Peyer's patch (tissue), 4 donors: ENCODE measurements at regions not wholly inside any gene's neighbourhood (a gene's known extent, or its start where the extent isn't known, plus 50 kb on each side); places are given as distances from the start of the nearest gene placed in this dataset.

Experiments used
- DNase-seq, 3 donors: peaks; one replicate each; pipeline ENCODE4 v3.0.0-alpha.2; 2017 to 2019
- H3K27ac ChIP-seq, 4 donors: fragments of 200-600 bp; sonication (generic); one replicate each; pipeline ENCODE4 v1.5.1; 2016 to 2019
- H3K27me3 ChIP-seq, 2 donors: fragments of 200-600 bp; sonication (generic); one replicate each; pipeline ENCODE4 v1.5.1; 2019
- H3K36me3 ChIP-seq, 3 donors: fragments of 200-600 bp; sonication (generic); one replicate each; pipeline ENCODE4 v1.5.1; 2016 to 2019
- H3K4me1 ChIP-seq, 4 donors: fragments of 200-600 bp; sonication (generic); one replicate each; pipeline ENCODE4 v1.5.1; 2016 to 2019
- H3K4me3 ChIP-seq, 4 donors: fragments of 200-600 bp; sonication (generic); 1 replicate in 3 of 4; 2 replicates in 1 of 4; pipeline ENCODE4 v1.5.1; 2016 to 2019; ENCODE audit warnings: mild to moderate bottlenecking in 1 of 4
- H3K9me3 ChIP-seq, 4 donors: fragments of 200-600 bp; sonication (generic); one replicate each; pipeline ENCODE4 v1.5.1; 2016 to 2019; ENCODE audit warnings: mild to moderate bottlenecking in 1 of 4
- CTCF ChIP-seq, 6 experiments: fragments of 450-650 bp in 4 of 6; fragments of 200-600 bp in 2 of 6; sonication (generic) in 1 of 6; IDR thresholded peaks; one replicate each; pipeline ENCODE4 v1.5.1; 2017 to 2019; ENCODE audit warnings: antibody characterized with exemption in 6 of 6, mild to moderate bottlenecking in 3 of 6, moderate library complexity in 1 of 6
- POLR2A ChIP-seq, 2 donors: fragments of 450-650 bp; IDR thresholded peaks; one replicate each; pipeline ENCODE4 v1.5.1; 2017; ENCODE audit warnings: antibody characterized with exemption in 2 of 2, mild to moderate bottlenecking in 2 of 2, moderate library complexity in 2 of 2

GRCh38 chr16:18037051-18037450 is 299.5 kb downstream of the NPIPA8 start:
- Histone ChIP-seq H3K27ac (no peak overlapping the region), H3K4me3 (no peak overlapping the region), H3K36me3 (no peaks in the 10 kb centered on the region), H3K4me1 (peaks cover 0 to 8% (median 0%) of the 10 kb centered on the region in 4 donors), H3K27me3 (no peaks in the 10 kb centered on the region), H3K9me3 (no peaks in the 10 kb centered on the region)
- no peak for TF ChIP-seq CTCF (IDR thresholded peaks at IDR 0.05)
- no peak for TF ChIP-seq POLR2A (IDR thresholded peaks at IDR 0.05)
- no peak for DNase-seq

GRCh38 chr16:18024611-18025010 is 311.9 kb downstream of the NPIPA8 start:
- Histone ChIP-seq H3K4me1 (no peaks in the 10 kb centered on the region), H3K36me3 (no peaks in the 10 kb centered on the region), H3K27me3 (no peaks in the 10 kb centered on the region), H3K27ac (no peak overlapping the region), H3K9me3 (no peaks in the 10 kb centered on the region), H3K4me3 (no peak overlapping the region)
- TF ChIP-seq CTCF (IDR thresholded peaks at IDR 0.05): no peak
- TF ChIP-seq POLR2A (IDR thresholded peaks at IDR 0.05): no peak
- no peak for DNase-seq

GRCh38 chr16:18018376-18018775 is 318.2 kb downstream of the NPIPA8 start:
- no peaks in the 10 kb centered on the region for H3K4me1 ChIP-seq
- no peak for DNase-seq
- TF ChIP-seq CTCF (IDR thresholded peaks at IDR 0.05) (no peak), POLR2A (IDR thresholded peaks at IDR 0.05) (no peak)
- no peaks in the 10 kb centered on the region for H3K27me3 ChIP-seq
- H3K4me3 ChIP-seq: no peak overlapping the region
- no peaks in the 10 kb centered on the region for H3K9me3 ChIP-seq
- H3K27ac ChIP-seq: no peak overlapping the region
- no peaks in the 10 kb centered on the region for H3K36me3 ChIP-seq

- Histone ChIP-seq H3K27me3 (no peaks in the 10 kb centered on the region), H3K4me1 (no peaks in the 10 kb centered on the region), H3K9me3 (no peaks in the 10 kb centered on the region), H3K4me3 (no peak overlapping the region), H3K36me3 (no peaks in the 10 kb centered on the region), H3K27ac (no peak overlapping the region)
- TF ChIP-seq CTCF (IDR thresholded peaks at IDR 0.05) (no peak), POLR2A (IDR thresholded peaks at IDR 0.05) (no peak)
- no peak for DNase-seq
These were observed 322.7 kb downstream of the NPIPA8 start for GRCh38 chr16:18013863-18014262.

- DNase-seq: no peak
- Histone ChIP-seq H3K4me3 (no peak overlapping the region), H3K36me3 (no peaks in the 10 kb centered on the region), H3K27me3 (no peaks in the 10 kb centered on the region), H3K9me3 (no peaks in the 10 kb centered on the region), H3K4me1 (no peaks in the 10 kb centered on the region), H3K27ac (no peak overlapping the region)
- TF ChIP-seq CTCF (IDR thresholded peaks at IDR 0.05) (no peak), POLR2A (IDR thresholded peaks at IDR 0.05) (no peak)
These were observed 328.2 kb downstream of the NPIPA8 start for GRCh38 chr16:18008356-18008755.

- Histone ChIP-seq H3K9me3 (no peaks in the 10 kb centered on the region), H3K4me3 (no peak overlapping the region), H3K36me3 (no peaks in the 10 kb centered on the region), H3K27ac (no peak overlapping the region), H3K27me3 (no peaks in the 10 kb centered on the region), H3K4me1 (no peaks in the 10 kb centered on the region)
- DNase-seq: no peak
- no peak for TF ChIP-seq CTCF (IDR thresholded peaks at IDR 0.05)
- TF ChIP-seq POLR2A (IDR thresholded peaks at IDR 0.05): no peak
These were observed 333.5 kb downstream of the NPIPA8 start for GRCh38 chr16:18003033-18003432.
